Astrocyte of the cerebellum (primary cell): ENCODE measurements at regions not wholly inside any gene's neighbourhood (a gene's known extent, or its start where the extent isn't known, plus 50 kb on each side); places are given as distances from the start of the nearest gene placed in this dataset.

Experiments used
- DNase-seq: peaks from one replicate; pipeline ENCODE4 v3.0.0-alpha.2; 2011; ENCODE audit warnings: low read depth
- H3K4me3 ChIP-seq: 2 replicates; pipeline ENCODE4 v1.5.1; 2011; ENCODE audit warnings: mild to moderate bottlenecking, low read depth, low read length, moderate library complexity
- CTCF ChIP-seq: IDR thresholded peaks from 2 replicates; pipeline ENCODE4 v1.5.1; 2012; ENCODE audit warnings: low read length, low read depth, moderate library complexity, mild to moderate bottlenecking; ENCODE audit errors: missing control alignments
- in situ Hi-C: cut with HindIII; loops from 2 replicates; pipeline ENCODE4 v1.10.0; 2017; ENCODE audit warnings: low sequenced_read_pairs

GRCh38 chr2:12502759-12503158 lies 214.0 kb upstream of the TRIB2 start:
- DNase-seq: no peak
- no peak overlapping the region for H3K4me3 ChIP-seq
- TF ChIP-seq CTCF: no peak
- in situ Hi-C loops: no loop called here

- DNase-seq: no peak
- no peak overlapping the region for H3K4me3 ChIP-seq
- in situ Hi-C loops: no loop called here
- TF ChIP-seq CTCF: no peak
Measured at GRCh38 chr2:12504443-12504842, 212.3 kb upstream of the TRIB2 start.

- in situ Hi-C loops: no loop called here
- no peak for DNase-seq
- no peak overlapping the region for H3K4me3 ChIP-seq
- no peak for TF ChIP-seq CTCF
Measured at GRCh38 chr2:12506846-12507245, 209.9 kb upstream of the TRIB2 start.

GRCh38 chr2:12507295-12507694 lies 209.4 kb upstream of the TRIB2 start:
- H3K4me3 ChIP-seq: no peak overlapping the region
- no peak for TF ChIP-seq CTCF
- peak; percentile 40 for DNase-seq
- in situ Hi-C loops: no loop called here

GRCh38 chr2:12510070-12510469 lies 206.7 kb upstream of the TRIB2 start:
- no peak for TF ChIP-seq CTCF
- no peak overlapping the region for H3K4me3 ChIP-seq
- DNase-seq: no peak
- in situ Hi-C loops: no loop called here

GRCh38 chr2:12513339-12513738 lies 203.4 kb upstream of the TRIB2 start:
- no peak for TF ChIP-seq CTCF
- no peak for DNase-seq
- no peak overlapping the region for H3K4me3 ChIP-seq
- in situ Hi-C loops: no loop called here

GRCh38 chr2:12514168-12514567 lies 202.6 kb upstream of the TRIB2 start:
- in situ Hi-C loops: no loop called here
- no peak for DNase-seq
- H3K4me3 ChIP-seq: no peak overlapping the region
- TF ChIP-seq CTCF: no peak
